Transverse colon (tissue), 4 donors: ENCODE measurements at regions not wholly inside any gene's neighbourhood (a gene's known extent, or its start where the extent isn't known, plus 50 kb on each side); places are given as distances from the start of the nearest gene placed in this dataset.

Source experiments
- DNase-seq: peaks from one replicate; pipeline ENCODE4 v3.0.0-alpha.2; 2019
- H3K27ac ChIP-seq, 4 donors: fragments of 200-600 bp; sonication (generic); 2 replicates each; pipeline ENCODE4 v1.5.1; 2016 to 2018; ENCODE audit warnings: inconsistent platforms in 4 of 4
- H3K27me3 ChIP-seq: fragments of 200-600 bp; sonication (generic); 2 replicates; pipeline ENCODE4 v1.5.1; 2017; ENCODE audit warnings: inconsistent platforms
- H3K36me3 ChIP-seq, 4 donors: fragments of 200-600 bp; sonication (generic); 2 replicates each; pipeline ENCODE4 v1.5.1; 2017 to 2019; ENCODE audit warnings: inconsistent platforms in 4 of 4
- H3K4me1 ChIP-seq, 4 donors: fragments of 200-600 bp; sonication (generic); 2 replicates each; pipeline ENCODE4 v1.5.1; 2017 to 2020; ENCODE audit warnings: inconsistent platforms in 4 of 4
- H3K4me3 ChIP-seq, 4 donors: fragments of 200-600 bp; sonication (generic); 1 replicate in 1 of 4; 2 replicates in 3 of 4; pipeline versions ENCODE4 v1.5.1 to v1.6.1; 2017 to 2019; ENCODE audit warnings: inconsistent platforms in 4 of 4
- H3K9me3 ChIP-seq, 2 donors: fragments of 200-600 bp; sonication (generic); 2 replicates each; pipeline ENCODE4 v1.5.1; 2017 to 2019; ENCODE audit warnings: inconsistent platforms in 2 of 2
- EP300 ChIP-seq: sonication (generic); formaldehyde crosslinking; IDR thresholded peaks from one replicate; pipeline ENCODE4 v1.6.1; 2017; ENCODE audit warnings: antibody characterized with exemption, low read depth
- POLR2A ChIP-seq: fragments of 450-650 bp; IDR thresholded peaks from one replicate; pipeline ENCODE4 v1.6.1; 2016; ENCODE audit warnings: antibody characterized with exemption, mild to moderate bottlenecking, moderate library complexity
- POLR2AphosphoS5 ChIP-seq, 3 donors: sonication (generic); formaldehyde crosslinking; IDR thresholded peaks; one replicate each; pipeline ENCODE4 v1.6.1; 2016; ENCODE audit warnings: antibody characterized with exemption in 3 of 3
- WGBS, 2 donors: methylation state at CpG; one replicate each; pipeline ENCODE4 v1.1.5; 2018; ENCODE audit warnings: low coverage in 1 of 2; 5-methylcytosine and 5-hydroxymethylcytosine counted together
- in situ Hi-C, 4 donors: fragments of 200-750 bp; cut with MboI; loops; one replicate each; pipeline versions ENCODE4 v1.15.0 to v1.15.1; 2017; ENCODE audit warnings: low sequenced_read_pairs in 3 of 4, low pct_ligation_motif_present in 1 of 4, low pct_unique_long_range_greater_than_20kb in 1 of 4
- intact Hi-C: fragments of 100-400 bp; cut with DNase I; formaldehyde crosslinking; loops from one replicate; pipeline ENCODE4 v1.15.1; 2023; ENCODE audit warnings: low total_unique reads
- TF ChIP-seq, protein P1 (sequence below), 5 experiments: fragments of 200-600 bp in 3 of 5; fragments of 450-650 bp in 2 of 5; sonication (generic) in 3 of 5; IDR thresholded peaks; 1 replicate in 2 of 5; 2 replicates in 3 of 5; pipeline ENCODE4 v1.5.1; 2016 to 2017; ENCODE audit warnings: antibody characterized with exemption in 5 of 5, inconsistent platforms in 3 of 5, mild to moderate bottlenecking in 2 of 5, moderate library complexity in 1 of 5

GRCh38 chr6:9921366-9921765 is 493.5 kb downstream of the TFAP2A start:
- WGBS, 2 donors = 76 to 80% methylated on average over 3 of the region's 3 CpGs
- in situ Hi-C loops = no loop called here
- H3K27me3 ChIP-seq = no peaks in the 10 kb centered on the region
- no peak overlapping the region for H3K4me3 ChIP-seq
- H3K36me3 ChIP-seq = no peaks in the 10 kb centered on the region
- intact Hi-C loops = no loop called here
- TF ChIP-seq EP300 = no peak
- TF ChIP-seq, protein P1, sequence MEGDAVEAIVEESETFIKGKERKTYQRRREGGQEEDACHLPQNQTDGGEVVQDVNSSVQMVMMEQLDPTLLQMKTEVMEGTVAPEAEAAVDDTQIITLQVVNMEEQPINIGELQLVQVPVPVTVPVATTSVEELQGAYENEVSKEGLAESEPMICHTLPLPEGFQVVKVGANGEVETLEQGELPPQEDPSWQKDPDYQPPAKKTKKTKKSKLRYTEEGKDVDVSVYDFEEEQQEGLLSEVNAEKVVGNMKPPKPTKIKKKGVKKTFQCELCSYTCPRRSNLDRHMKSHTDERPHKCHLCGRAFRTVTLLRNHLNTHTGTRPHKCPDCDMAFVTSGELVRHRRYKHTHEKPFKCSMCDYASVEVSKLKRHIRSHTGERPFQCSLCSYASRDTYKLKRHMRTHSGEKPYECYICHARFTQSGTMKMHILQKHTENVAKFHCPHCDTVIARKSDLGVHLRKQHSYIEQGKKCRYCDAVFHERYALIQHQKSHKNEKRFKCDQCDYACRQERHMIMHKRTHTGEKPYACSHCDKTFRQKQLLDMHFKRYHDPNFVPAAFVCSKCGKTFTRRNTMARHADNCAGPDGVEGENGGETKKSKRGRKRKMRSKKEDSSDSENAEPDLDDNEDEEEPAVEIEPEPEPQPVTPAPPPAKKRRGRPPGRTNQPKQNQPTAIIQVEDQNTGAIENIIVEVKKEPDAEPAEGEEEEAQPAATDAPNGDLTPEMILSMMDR (IDR thresholded peaks at IDR 0.05) = no peak
- H3K9me3 ChIP-seq = no peaks in the 10 kb centered on the region
- no peak for DNase-seq
- H3K4me1 ChIP-seq = no peaks in the 10 kb centered on the region
- H3K27ac ChIP-seq = no peak overlapping the region

DNA sequence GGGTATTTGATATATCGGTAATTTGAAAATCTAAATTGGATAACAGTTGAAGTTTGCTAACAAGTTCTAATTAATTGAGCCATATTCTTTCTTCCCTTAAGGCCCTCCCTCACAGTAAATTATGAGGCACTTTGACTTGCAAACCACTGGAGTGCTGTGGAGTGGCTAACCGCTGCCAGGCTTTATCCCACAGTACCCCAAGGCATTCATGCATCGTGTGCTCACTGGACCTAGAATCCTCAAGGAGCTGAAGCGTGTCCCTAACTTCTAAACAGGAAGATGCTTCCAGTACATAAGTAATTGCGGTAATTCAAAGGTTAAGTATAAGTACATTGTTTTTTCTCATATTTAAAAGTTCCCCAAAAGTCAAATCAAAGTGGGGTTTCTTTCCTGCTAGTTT is 499.9 kb downstream of the TFAP2A start:
- Histone ChIP-seq H3K4me1 (no peaks in the 10 kb centered on the region), H3K27ac (no peak overlapping the region), H3K9me3 (no peaks in the 10 kb centered on the region), H3K4me3 (no peak overlapping the region), H3K36me3 (no peaks in the 10 kb centered on the region), H3K27me3 (no peaks in the 10 kb centered on the region)
- WGBS, 2 donors = 67 to 91% methylated on average over 4 to 5 of the region's 5 CpGs
- TF ChIP-seq POLR2A (no peak), EP300 (no peak), POLR2AphosphoS5 (IDR thresholded peaks at IDR 0.05) (no peak)
- TF ChIP-seq, protein P1 (IDR thresholded peaks at IDR 0.05) = no peak
- in situ Hi-C loops = no loop called here
- no peak for DNase-seq
- intact Hi-C loops = no loop called here

DNA sequence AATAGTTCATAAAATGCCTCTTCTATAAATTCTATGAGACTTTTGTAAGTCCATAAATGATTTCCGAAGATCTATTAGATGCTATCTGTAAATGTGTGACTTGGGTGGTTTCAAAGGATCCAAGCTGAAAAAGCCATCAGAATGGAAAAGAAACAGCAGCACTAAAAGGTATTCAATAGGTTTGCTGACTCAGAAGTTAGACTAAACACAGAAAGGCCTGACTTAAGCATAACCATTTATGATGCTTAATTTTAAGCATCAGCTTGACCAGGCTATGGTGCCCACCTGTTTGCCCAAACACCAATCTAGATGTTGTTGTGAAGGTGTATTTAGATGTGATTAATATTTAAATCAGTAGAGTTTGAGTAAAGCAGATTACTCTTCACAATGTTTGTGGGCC is 513.5 kb downstream of the TFAP2A start:
- no peak overlapping the region for H3K4me3 ChIP-seq
- no peaks in the 10 kb centered on the region for H3K4me1 ChIP-seq
- no peaks in the 10 kb centered on the region for H3K9me3 ChIP-seq
- intact Hi-C loops = no loop called here
- no peaks in the 10 kb centered on the region for H3K27me3 ChIP-seq
- TF ChIP-seq POLR2A (no peak), EP300 (no peak), POLR2AphosphoS5 (IDR thresholded peaks at IDR 0.05) (no peak)
- TF ChIP-seq, protein P1 (IDR thresholded peaks at IDR 0.05) = no peak
- DNase-seq = no peak
- no peak overlapping the region for H3K27ac ChIP-seq
- in situ Hi-C loops = no loop called here
- 77 to 100% methylated on average over 1 of the region's 1 CpG for WGBS, 2 donors
- H3K36me3 ChIP-seq = no peaks in the 10 kb centered on the region

- Histone ChIP-seq H3K4me3 (no peak overlapping the region), H3K27me3 (no peaks in the 10 kb centered on the region), H3K4me1 (no peaks in the 10 kb centered on the region), H3K9me3 (no peaks in the 10 kb centered on the region), H3K27ac (no peak overlapping the region), H3K36me3 (no peaks in the 10 kb centered on the region)
- DNase-seq = no peak
- no peak for TF ChIP-seq POLR2A
- no peak for TF ChIP-seq EP300
- no peak for TF ChIP-seq POLR2AphosphoS5 (IDR thresholded peaks at IDR 0.05)
- TF ChIP-seq, protein P1 (IDR thresholded peaks at IDR 0.05) = no peak
- in situ Hi-C loops = no loop called here
- intact Hi-C loops = no loop called here
- 83 to 86% methylated on average over 1 to 3 of the region's 3 CpGs for WGBS, 2 donors
Measured at GRCh38 chr6:9896806-9897205, 518.1 kb downstream of the TFAP2A start.
